Osteoblast (primary cell): ENCODE measurements at regions not wholly inside any gene's neighbourhood (a gene's known extent, or its start where the extent isn't known, plus 50 kb on each side); places are given as distances from the start of the nearest gene placed in this dataset.

Experiments
- DNase-seq: peaks from one replicate; pipeline ENCODE4 v3.0.0; 2011; ENCODE audit warnings: low spot score, mixed read lengths; ENCODE audit not compliant: insufficient read length; ENCODE audit errors: missing footprints
- H2AFZ ChIP-seq: 2 replicates; pipeline ENCODE4 v1.6.0; 2011; ENCODE audit warnings: mild to moderate bottlenecking, low read length
- H3K27ac ChIP-seq: 2 replicates; pipeline ENCODE4 v1.5.1; 2011; ENCODE audit warnings: mild to moderate bottlenecking, low read depth, low read length, moderate library complexity
- H3K27me3 ChIP-seq: 2 replicates; pipeline ENCODE4 v1.6.0; 2012; ENCODE audit warnings: mild to moderate bottlenecking, control low read depth, inconsistent platforms, low read length, moderate library complexity; ENCODE audit not compliant: insufficient read depth
- H3K36me3 ChIP-seq: 2 replicates; pipeline ENCODE4 v1.5.1; 2011; ENCODE audit warnings: mild to moderate bottlenecking, low read length, control low read depth, moderate library complexity; ENCODE audit not compliant: insufficient read depth
- H3K4me1 ChIP-seq: 2 replicates; pipeline ENCODE4 v1.5.1; 2011; ENCODE audit warnings: mild to moderate bottlenecking, low read length, control low read depth, moderate library complexity; ENCODE audit not compliant: insufficient read depth
- H3K4me2 ChIP-seq: 2 replicates; pipeline ENCODE4 v1.6.0; 2011; ENCODE audit warnings: mild to moderate bottlenecking, low read length; ENCODE audit not compliant: insufficient read depth
- H3K4me3 ChIP-seq: fragments of 200-600 bp; sonication (generic); 3 replicates; pipeline ENCODE4 v1.5.1; 2012; ENCODE audit warnings: mild to moderate bottlenecking, low read length, inconsistent platforms; ENCODE audit not compliant: insufficient read depth
- H3K79me2 ChIP-seq: 2 replicates; pipeline ENCODE4 v1.6.0; 2012; ENCODE audit warnings: mild to moderate bottlenecking, low read length, control low read depth, inconsistent platforms; ENCODE audit not compliant: insufficient read depth
- H3K9me3 ChIP-seq: 2 replicates; pipeline ENCODE4 v1.5.1; 2011; ENCODE audit warnings: low read depth, low read length, control low read depth
- H4K20me1 ChIP-seq: 2 replicates; pipeline ENCODE4 v1.6.0; 2012; ENCODE audit warnings: mild to moderate bottlenecking, low read length, control low read depth; ENCODE audit not compliant: insufficient read depth
- TF ChIP-seq, protein P1 (sequence below): IDR thresholded peaks from 2 replicates; pipeline ENCODE4 v1.5.1; 2011; ENCODE audit warnings: mild to moderate bottlenecking, low read depth, low read length, moderate library complexity; ENCODE audit errors: extremely low read depth

DNA sequence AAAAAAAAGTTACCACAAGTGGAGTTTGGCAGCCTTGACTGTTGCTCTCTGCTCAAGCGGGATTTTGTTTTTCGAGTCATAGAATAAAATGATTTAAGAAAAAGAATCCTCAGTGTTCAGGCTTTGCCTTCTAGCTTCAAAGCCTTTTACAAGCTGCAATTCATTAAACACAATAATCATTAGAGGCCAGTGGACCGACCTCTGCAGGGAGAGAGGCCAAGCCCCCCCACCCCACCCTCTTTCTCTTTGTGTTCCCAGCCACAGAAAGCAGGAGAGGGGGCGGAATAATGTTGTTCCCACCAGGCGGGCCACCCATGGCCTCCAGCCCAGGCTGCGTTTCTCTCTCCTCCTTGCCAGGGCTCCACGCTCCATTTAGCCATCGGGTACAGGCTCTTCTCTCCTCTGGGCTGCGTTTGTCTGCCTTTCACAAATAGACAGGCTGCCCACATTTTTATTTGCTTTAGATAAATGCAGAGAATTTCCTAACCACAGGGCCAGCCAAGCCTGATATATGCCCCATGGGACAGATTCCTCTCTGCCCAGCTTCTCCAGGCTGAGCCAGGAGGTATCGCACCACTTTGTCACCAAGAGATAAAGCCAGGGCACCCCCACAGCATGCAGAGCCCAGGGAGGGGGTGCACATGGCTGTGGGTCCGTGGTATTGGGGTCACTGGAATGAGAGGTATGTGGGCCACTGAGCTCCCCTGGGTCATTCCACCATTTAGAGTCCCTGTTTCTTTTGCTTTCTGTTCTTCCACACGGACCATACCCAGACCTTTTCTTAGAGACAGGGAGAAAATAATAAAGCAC, 318.8 kb downstream of the PIK3R1 start:
- Histone ChIP-seq H4K20me1 (no peaks in the 10 kb centered on the region), H3K27ac (no peak overlapping the region), H2AFZ (no peak overlapping the region), H3K36me3 (no peaks in the 10 kb centered on the region), H3K4me2 (peak overlapping the region; percentile 69), H3K27me3 (peaks cover 21% of the 10 kb centered on the region), H3K9me3 (no peaks in the 10 kb centered on the region), H3K79me2 (no peaks in the 10 kb centered on the region), H3K4me3 (peak overlapping the region; percentile 64), H3K4me1 (peaks cover 28% of the 10 kb centered on the region)
- DNase-seq: peak; percentile 78
- TF ChIP-seq, protein P1, sequence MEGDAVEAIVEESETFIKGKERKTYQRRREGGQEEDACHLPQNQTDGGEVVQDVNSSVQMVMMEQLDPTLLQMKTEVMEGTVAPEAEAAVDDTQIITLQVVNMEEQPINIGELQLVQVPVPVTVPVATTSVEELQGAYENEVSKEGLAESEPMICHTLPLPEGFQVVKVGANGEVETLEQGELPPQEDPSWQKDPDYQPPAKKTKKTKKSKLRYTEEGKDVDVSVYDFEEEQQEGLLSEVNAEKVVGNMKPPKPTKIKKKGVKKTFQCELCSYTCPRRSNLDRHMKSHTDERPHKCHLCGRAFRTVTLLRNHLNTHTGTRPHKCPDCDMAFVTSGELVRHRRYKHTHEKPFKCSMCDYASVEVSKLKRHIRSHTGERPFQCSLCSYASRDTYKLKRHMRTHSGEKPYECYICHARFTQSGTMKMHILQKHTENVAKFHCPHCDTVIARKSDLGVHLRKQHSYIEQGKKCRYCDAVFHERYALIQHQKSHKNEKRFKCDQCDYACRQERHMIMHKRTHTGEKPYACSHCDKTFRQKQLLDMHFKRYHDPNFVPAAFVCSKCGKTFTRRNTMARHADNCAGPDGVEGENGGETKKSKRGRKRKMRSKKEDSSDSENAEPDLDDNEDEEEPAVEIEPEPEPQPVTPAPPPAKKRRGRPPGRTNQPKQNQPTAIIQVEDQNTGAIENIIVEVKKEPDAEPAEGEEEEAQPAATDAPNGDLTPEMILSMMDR: no peak

DNA sequence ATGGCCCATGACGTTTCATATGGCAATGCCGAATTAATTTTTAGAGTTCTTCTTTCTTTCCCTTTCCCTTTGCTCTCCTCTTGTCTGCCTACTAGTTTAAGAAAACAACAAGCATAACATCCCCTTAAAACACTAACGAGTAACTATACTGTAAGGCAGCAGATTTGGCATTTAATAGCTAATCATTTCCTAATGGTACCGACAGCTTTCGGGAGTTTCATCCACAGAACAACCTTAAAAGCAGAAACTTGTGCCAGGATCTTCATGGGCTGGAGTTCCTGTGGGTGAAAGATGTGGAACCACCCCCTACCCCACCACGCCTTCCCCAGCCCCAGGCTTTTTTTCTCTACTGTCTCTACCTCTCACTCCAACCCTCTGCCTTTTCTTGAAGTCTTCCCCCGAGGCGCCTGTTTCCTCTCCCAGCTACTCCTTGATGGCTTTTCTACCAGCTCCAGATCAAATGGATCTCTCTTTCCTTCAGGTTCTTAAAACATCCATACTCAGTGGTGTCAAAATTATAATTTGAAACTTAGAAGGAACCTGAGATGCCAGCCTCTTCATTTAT, 319.5 kb downstream of the PIK3R1 start:
- H2AFZ ChIP-seq: no peak overlapping the region
- peak overlapping the region; percentile 69 for H3K4me2 ChIP-seq
- H3K27me3 ChIP-seq: peaks cover 25% of the 10 kb centered on the region
- peak overlapping the region; percentile 64 for H3K4me3 ChIP-seq
- TF ChIP-seq, protein P1: no peak
- no peak for DNase-seq
- no peaks in the 10 kb centered on the region for H3K79me2 ChIP-seq
- no peaks in the 10 kb centered on the region for H3K36me3 ChIP-seq
- H4K20me1 ChIP-seq: no peaks in the 10 kb centered on the region
- H3K9me3 ChIP-seq: no peaks in the 10 kb centered on the region
- H3K27ac ChIP-seq: no peak overlapping the region
- H3K4me1 ChIP-seq: peaks cover 21% of the 10 kb centered on the region

DNA sequence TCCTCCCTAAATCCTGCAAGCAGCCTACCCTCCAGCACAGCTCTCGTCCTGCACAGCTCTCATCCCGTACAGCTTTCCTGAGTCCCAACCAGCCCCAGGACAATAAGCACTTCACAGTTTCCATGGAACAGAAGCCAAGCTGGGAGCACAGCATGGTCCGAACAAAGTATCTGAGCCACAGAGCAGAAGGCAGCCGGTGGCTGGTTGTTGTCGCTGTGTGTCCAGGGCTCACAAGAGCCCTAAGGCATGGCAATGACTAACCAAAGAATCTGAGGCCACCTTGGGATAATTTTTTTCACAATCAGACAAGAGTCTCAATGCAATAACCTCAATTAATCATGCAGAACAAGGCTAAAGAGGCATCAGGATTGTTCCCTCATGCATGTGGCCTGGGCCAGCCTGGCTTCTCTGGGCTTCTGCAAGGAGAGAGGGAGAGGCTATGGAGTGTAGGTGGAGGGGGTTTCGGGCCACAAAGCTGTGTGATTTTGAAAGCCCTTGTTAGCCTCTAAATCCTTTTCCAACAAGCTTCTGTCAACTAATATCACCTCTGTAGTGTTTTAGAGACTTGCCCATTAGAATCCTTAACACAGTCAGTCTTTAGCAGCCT, 323.4 kb downstream of the PIK3R1 start:
- Histone ChIP-seq H2AFZ (no peak overlapping the region), H3K4me2 (no peak overlapping the region), H3K27me3 (peaks cover 38% of the 10 kb centered on the region), H3K4me3 (no peak overlapping the region), H3K9me3 (no peaks in the 10 kb centered on the region), H3K4me1 (peaks cover 16% of the 10 kb centered on the region), H3K27ac (no peak overlapping the region), H4K20me1 (no peaks in the 10 kb centered on the region), H3K79me2 (no peaks in the 10 kb centered on the region), H3K36me3 (no peaks in the 10 kb centered on the region)
- no peak for DNase-seq
- TF ChIP-seq, protein P1: no peak
